MM.1S (cell line): ENCODE measurements at regions not wholly inside any gene's neighbourhood (a gene's known extent, or its start where the extent isn't known, plus 50 kb on each side); places are given as distances from the start of the nearest gene placed in this dataset.

Experiments used
- CTCF ChIP-seq: fragments of 300-600 bp; sonication (generic); IDR thresholded peaks from 2 replicates; pipeline ENCODE4 v1.5.1; 2016; ENCODE audit warnings: antibody characterized with exemption, low read length, mixed read lengths
- EZH2 ChIP-seq: fragments of 300-600 bp; sonication (generic); optimal IDR thresholded peaks from 2 replicates; pipeline ENCODE3; 2017; ENCODE audit warnings: low read depth, mild to moderate bottlenecking, antibody characterized with exemption, low read length, mixed read lengths

DNA sequence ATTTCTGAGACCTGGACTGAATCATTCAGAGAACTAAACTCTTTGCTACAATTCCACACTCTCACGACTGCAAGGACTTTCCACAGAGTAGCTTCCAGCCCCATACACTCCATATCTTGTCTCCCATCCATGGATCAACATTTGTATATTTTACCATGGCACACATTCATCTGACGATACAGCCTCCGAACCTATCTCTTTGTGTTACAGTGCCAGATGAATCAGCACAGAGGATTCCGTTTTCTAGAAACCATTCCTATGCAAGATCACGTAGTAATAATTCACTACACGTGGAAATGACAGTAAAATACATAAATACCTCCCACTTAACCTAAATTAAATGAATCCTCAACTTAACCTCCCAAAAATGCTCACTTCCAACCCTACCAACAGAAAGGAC is 110.0 kb upstream of the PRDX6 start:
- TF ChIP-seq CTCF, result no peak
- TF ChIP-seq EZH2, result no peak
